NCI-H460 (cell line): ENCODE measurements at regions not wholly inside any gene's neighbourhood (a gene's known extent, or its start where the extent isn't known, plus 50 kb on each side); places are given as distances from the start of the nearest gene placed in this dataset.

Source experiments
- DNase-seq: peaks from one replicate; pipeline ENCODE4 v3.0.0-alpha.2; 2016; ENCODE audit warnings: low read depth; ENCODE audit errors: extremely low read depth

DNA sequence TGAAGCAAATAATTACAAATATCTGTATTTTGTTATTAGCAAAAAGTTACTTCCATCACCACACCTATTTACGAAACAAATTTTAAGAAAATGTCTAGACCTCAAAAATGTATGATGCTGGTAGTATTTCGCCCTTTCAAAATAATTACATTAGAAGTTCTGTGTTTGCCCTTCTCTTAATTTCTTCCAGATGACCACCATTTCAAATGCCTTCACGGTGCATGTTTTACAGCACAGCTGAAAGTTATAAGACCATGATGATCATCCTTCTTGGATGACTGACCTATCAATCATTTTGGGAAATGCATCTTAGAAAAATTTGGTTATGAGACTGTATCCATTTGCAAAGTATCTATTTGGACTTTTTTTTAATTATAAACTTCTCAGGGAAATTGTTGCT is 390.8 kb downstream of the SLITRK6 start:
- no peak for DNase-seq

DNA sequence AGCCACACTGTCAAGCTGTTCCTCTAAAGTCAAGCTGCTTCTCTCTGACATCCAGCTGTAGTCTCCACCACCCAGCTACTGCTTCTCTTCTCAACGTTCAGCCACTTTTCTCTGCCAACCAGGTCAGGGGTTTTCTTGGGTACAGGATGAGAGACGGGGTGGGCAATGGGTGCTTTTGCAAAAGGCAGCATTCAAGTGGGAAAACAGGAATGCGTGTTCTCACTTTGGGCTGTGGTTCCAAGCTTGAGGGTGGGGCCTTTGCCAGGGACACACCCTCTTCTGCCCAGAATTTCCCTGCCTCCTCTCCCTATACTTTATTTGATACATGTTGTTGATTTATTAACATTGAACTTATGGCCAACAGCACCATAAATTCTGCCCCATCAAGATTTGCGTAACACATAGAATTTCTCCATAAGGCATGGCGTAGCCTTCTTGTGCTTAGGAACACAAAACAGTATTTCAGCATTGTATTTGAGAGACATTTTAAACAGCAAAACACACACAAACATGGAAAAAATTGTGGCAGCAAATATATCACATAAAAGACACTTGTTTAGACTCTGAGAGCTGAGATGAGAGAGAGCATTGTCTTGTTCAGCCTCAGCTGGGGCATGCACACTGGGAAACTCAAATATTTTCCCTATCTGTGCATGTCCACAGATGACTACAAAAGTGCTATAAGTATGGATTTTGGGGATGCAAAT is 392.8 kb downstream of the SLITRK6 start:
- DNase-seq, result no peak

DNA sequence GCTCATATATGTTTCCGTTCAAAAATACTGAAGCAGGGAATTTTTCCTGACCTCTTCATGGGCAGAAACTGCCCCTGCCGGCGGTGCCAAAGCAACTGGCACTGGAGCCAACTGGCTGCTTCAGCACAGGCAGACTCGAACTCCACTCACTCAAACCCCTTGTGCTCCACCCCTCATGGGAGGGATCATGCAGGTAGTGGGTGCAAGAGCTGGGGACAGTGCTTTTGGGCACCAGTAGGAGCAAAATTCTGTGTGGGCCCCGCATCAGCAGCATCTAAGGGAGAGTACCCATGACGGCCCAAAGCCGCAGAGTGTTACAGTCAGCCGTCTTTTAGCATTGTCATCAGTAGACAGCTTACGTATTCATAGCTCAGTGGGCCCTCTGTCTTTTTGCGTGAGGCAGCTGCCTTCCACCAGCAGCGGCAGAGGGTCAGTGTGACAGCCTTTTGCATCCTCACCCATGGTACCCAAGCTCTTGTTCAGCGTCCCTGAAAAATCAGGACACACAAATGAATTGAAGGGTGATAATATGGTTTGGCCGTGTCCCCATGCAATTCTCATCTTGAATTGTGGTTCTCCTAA is 393.8 kb downstream of the SLITRK6 start:
- no peak for DNase-seq

DNA sequence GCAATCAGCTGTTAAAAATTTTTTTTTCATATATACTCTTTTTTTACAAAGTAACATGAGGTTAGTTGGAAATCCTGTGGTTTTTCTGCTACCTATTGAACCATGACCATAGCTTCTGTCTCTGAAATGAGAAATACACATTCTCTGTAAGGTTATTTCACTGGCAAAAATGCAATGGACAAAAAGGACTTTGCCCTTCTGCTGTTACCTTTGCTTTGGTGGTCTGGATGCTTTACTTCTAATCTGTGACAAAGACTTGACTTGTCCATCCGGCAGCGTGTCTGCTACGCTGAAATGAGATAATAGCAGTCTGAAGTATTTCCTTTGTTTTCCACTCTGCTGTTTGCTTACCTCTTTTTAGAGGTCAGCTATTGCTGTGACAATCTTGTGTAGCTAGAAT is 412.8 kb downstream of the SLITRK6 start:
- no peak for DNase-seq

DNA sequence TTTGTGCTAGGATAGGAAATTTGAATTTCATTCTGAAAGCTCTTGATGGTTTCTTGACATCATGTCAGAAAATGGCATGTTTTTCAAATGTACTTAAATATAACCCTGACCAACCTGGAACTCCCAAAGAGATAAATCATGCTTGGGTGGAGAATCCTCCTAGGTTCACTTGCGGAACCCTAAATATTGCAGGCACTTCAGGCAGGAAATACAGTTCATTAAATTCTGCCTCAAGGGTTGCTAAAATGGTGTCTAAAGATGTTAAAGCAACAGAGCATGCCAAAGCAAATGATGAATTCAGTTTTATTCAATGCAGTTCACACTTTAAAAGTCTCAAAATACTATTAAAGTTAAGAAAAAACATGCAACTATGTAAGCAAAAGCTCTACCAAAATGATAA is 415.9 kb downstream of the SLITRK6 start:
- no peak for DNase-seq

DNA sequence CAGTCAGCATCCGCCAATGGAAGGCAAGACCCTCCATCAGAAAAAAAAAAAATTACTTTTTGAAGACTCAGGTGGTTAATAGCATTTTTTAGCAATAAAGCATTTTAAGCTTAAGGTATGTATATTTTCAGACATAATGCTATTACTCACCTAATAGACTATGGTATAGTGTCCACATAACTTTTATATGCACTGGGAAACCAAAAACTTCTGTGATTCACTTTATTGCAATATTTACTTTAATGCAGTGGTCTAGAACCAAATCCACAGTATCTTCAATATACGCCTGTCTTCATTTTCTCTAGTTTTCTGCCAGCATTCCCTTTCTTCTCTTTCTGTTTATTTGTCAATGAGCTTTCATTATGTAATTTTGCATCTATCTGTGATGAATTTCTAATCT is 418.1 kb downstream of the SLITRK6 start:
- DNase-seq, result no peak

DNA sequence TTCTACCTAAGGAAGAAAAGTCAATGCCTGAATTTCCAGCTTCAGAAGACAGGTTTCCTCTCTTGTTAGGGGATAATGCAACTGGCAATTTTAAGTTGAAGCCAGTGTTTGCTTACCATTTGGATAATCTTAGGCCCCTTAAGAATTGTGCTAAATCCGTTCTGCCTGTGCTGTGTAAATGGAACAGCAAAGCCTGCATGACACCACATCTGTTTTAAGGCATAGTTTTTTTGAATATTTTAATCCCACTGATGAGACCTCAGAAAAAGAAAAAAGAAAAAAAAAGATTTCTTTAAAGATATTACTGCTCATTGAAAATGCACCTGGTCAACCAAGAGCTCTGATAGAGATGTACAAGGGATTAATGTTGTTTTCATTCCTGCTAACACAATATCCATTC is 419.2 kb downstream of the SLITRK6 start:
- DNase-seq, result no peak

DNA sequence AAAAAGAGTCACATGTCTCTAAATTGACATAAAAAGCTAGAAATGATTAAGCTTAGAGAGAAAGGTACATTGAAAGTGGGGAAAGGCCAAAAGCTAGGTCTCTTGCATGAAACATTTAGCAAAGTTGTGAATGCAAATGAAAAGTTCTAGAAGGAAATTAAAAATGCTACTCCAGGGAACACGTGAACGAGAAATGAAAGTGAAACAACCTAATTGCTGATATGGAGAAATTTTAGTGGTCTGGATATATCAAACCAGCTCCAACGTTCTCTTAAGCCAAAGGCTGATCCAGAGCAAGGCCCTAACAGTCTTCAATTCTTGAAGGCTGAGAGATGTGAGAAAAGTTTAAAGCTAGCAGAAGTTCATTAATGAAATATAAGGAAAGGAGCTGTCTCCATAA is 419.8 kb downstream of the SLITRK6 start:
- DNase-seq, result no peak

DNA sequence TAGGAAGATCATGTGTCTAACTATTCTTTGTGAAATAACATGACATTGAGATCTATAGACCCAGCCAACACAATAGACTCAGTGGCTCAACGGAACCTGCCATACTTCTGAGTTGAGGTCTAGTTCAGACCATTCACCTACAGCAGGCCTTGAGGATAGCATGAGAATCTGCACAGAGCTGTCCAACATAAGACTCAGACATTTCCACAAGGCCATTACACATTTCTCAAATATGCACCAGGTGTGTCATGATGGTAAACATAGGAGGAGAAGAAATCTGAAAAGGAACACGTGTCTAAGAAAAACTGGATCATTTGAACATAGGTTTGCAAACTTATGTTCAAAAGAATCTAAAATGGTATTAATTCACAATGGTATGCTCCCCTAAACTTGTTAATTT is 421.4 kb downstream of the SLITRK6 start:
- DNase-seq, result no peak

DNA sequence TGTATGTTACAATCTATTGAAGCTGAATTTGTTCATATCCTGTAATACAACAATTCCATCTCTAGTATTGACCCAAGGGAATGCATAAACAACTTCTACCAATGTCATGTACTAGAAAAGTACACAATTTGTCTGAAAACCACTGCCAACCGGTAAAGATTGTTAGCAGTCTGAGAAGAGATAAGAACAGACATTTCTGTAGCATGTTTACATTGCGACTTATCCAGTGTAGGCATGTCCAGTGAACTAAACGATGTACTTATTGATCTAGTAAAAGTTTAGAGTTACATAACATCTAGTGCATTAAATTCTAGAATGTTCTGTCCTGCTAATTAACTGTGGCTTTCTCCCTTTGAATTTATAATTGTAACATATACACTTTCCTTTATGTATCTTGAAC is 425.9 kb downstream of the SLITRK6 start:
- no peak for DNase-seq

DNA sequence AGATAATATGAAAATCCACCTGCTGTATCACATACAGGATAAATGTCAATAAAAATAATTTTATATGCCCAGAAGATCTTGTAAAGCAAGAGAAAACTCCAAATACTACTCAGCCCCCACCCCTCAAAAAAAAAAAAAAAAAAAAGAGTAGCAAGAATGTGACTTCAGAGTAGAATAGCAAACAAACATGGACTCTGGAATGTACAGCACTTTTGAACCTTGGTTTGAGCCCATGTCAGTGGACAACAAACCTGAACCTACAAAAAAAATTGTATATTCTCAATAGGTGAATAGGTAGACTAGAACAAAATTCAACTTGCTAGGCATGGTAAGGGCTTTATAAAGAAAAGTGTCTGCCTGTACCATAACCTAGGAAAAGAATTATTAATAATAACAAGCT is 428.0 kb downstream of the SLITRK6 start:
- no peak for DNase-seq

DNA sequence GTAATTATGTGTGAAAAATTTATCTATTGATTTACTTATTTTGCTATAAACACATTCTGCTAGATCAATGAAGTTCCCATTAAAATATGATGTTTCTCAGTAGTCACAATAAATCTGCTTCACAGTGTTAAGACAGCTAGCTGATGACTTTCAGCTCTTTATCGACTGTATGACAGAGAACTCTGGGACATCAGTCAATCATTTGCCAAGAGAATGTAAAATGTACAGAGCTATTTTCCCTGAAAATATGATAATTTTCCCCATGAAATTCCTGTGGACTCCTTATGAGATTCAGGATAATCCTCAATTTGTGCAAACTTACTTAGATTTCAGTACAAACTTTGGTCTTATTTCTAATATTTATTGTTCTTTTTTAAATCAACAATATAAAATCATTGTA is 430.5 kb downstream of the SLITRK6 start:
- no peak for DNase-seq

DNA sequence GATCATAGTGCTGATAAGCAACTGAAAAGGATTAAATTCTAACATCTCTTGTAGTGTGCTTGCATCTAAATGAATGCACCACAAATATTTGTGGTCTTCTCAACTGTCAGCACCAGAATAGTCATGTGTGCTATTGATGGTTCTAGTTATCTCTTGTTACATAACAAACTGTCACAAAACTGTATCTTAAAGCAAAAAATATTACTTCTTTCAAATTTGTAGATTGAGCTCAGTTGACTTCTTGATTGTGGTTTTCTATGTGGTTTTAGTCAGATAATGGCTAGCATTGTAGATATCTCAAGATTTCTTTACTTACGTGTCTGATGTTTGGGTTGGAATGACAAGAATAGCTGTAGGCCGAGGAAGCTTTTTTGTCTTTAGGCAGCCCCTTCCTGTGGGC is 431.3 kb downstream of the SLITRK6 start:
- no peak for DNase-seq

DNA sequence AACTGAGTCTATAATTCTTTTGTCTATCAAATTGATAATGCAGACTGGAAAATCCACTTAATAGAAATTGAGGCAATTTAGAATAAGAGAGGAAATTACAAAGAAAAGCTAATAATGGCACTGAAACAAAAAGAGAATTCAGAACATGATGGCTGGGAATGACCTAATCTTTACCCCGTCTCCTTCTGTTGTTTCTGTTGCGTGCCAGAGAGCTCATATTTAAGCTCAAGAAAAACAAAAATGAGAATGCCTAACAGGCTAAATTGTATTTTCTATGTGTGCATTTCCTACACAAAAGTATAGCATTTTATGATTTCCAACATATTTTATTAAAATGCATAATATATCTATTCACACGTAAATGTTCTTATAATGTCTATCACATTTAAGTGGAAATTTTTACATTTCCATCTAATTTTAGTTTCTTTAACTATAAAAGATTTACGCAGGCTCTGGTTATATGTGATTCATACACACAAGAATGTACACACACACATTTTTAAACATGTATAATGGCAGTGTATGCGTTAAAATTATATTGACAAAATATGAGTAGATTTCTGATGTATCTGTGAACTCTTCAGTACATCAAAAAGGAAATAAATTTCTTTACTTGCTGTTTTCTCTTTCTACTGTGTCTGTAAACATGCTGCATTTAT is 432.3 kb downstream of the SLITRK6 start:
- no peak for DNase-seq

DNA sequence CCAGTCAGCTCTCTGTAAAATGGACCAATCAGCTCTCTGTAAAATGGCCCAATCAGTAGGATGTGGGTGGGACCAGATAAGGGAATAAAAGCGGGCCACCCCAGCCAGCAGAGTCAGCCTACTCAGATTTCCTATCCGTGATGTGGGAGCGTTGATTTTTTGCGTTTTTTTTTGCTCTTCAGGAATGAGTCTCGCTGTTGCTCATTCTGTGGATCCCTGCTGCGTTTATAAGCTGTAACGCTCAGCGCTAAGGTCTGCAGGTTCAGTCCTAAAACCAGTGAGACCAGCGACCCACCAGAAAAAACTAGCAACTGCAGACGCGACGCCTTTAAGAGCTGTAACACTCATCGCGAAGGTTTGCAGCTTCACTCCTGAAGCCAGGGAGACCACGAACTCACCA is 435.7 kb downstream of the SLITRK6 start:
- DNase-seq, result no peak

DNA sequence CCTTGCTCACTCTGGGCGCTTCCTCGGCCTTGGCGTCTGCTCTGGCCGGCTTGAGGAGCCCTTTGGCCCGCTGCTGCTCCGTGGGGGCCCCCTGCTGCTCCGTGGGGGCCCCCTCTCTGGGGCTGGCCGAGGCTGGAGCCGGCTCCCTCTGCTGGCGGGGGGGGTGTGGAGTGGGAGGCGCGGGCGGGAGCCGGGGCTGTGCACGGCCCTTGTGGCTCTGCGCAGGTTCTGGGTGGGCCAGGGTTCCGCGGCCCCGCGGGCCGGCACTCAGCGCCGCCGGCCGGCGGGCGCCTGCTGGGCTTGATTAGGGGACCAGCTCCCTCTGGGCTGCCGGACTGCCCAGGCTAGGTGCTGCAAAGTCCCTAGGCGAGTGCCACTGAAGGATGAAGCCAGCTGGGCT is 436.2 kb downstream of the SLITRK6 start:
- DNase-seq, result no peak

DNA sequence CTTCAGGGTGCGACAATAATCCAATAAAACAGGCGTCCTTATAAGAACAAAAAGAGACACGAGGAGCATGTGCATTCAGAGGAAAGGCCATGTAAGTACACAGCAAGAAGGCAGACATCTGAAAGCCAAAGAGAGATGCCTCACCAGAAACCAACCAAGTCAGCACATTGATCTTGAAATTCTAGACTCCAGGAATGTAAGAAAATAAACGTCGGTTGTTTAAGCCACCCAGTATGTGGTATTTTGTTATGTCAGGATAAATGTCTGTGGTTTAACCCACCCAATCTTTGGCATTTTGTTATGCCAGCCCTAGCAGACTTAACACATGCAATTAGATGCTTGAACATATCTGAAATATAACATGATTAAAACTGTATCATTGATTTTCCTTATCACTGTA is 452.0 kb downstream of the SLITRK6 start:
- no peak for DNase-seq

DNA sequence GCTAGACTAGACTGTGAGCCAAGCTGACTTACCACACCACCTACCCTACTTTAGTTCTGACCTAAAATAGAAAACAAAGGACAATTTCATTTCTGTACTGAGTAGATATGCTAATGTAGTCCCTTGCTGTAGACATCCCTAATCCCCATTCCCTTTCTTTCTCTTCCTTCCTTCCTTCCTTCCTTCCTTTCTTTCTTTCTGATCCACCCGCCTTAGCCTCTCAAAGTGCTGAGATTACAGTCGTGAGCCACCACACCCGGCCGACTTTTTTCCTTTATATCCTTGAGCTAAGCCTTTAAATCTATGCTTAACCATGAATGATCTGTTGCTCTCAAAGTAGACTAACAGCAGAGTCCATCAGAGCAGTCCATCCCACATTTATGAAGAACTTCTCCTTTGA is 465.0 kb downstream of the SLITRK6 start:
- no peak for DNase-seq

DNA sequence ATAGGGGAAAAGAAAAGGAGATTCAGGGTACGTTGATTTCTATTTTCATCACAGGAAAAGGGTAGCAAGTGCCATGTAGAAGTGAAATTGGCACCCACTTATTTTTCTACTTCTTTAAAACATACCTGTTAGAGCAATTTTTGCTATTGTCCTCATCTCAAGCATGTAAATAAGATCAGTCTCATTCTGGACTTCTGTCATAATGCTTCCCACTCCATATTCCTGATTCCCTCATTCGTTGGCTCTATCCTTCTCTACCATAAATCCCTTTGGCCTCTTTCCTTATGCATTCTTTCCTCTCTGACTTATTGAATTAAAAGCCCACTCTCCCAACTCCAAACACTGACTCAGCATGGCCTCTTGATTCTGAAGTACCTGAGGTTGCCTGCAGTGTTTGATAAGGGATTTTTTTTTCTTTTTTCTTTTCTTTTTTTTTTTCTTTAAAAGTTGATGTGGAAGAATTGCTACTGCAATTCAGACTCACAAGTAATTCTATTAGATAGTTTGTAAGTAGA is 465.7 kb downstream of the SLITRK6 start:
- DNase-seq, result no peak

DNA sequence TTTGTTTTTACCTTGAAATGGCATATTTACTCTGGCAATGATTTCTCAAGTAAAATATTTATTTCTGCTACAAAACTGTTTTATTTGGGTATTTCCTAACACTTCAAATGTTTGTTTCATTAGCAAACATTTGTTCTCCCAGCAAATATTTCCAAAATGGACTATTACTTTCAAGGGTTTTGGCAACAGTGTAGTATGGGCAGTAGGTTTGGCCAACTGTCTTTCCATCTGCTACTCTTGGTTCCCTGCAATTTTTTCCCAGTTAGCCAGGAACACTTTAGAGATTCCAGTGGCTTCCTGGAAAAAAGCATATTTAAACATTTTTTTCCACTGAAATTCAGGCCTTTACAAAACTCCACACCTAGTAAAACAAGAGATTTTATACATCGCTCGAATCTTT is 466.6 kb downstream of the SLITRK6 start:
- no peak for DNase-seq

DNA sequence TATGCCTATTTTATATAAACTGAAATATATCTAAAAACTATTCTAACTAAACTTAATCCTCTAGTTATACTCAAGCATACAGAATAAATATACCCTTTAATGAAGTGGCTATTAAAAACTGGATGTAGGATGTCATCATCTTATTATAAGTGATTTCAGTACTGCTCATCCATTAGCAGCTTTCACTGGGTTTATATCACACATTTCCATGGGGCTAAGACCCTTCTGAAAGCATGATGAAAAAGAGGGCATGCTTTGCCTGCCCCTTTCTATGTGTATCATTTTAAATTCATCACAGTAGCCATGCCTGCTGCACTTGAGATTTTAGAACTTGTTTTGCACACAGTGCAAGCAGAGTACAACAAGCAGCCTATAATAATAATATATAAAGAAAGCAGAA is 477.5 kb downstream of the SLITRK6 start:
- DNase-seq, result no peak

DNA sequence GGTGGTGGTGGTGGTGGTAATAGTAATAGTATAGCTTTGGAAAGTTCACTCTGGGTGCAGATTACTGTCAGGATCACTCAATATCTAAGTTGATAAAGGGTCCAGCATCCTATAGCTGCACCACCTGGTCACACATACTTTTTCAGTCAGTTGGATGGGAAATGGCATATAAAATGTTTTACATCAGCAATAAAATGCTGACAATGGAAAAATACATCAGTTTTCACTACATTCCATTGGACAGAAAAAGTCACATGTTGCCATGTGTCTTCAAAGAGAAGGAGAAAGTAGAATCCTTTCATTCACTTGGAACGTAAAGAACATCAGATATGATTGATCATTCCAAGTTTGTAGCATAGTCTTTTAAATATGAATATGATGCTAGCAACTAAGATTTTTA is 481.4 kb downstream of the SLITRK6 start:
- no peak for DNase-seq
